ENCODE measurements at regions not wholly inside any gene's neighbourhood (a gene's known extent, or its start where the extent isn't known, plus 50 kb on each side); places are given as distances from the start of the nearest gene placed in this dataset.

- peaks cover 3% of the 10 kb centered on the region for H3K4me1 ChIP-seq (ENCODE audit: control insufficient read depth, insufficient read depth, low read length)
- no peak overlapping the region for H3K4me3 ChIP-seq (ENCODE audit: low read depth, low read length)
- H3K27me3 ChIP-seq (ENCODE audit: control insufficient read depth, insufficient read depth, low read length): no peaks in the 10 kb centered on the region
- no CpG with 5 or more reads among the region's 3 CpGs for WGBS (ENCODE audit: insufficient coverage)
- no peaks in the 10 kb centered on the region for H3K36me3 ChIP-seq (ENCODE audit: control insufficient read depth, insufficient read depth, low read length)
- H3K27ac ChIP-seq (ENCODE audit: low read depth, low read length): no peak overlapping the region
- DNase-seq (ENCODE audit: low read depth in 4 of 6, low spot score in 6 of 6): peak in 1 of 6 donors; percentile 63
- no peaks in the 10 kb centered on the region for H3K9me3 ChIP-seq (ENCODE audit: control insufficient read depth, insufficient read depth, low read length)
Measured at GRCh38 chr9:84587153-84587552, 82.4 kb upstream of the NTRK2 start.

GRCh38 chr9:84589542-84589941 is 80.0 kb upstream of the NTRK2 start:
- WGBS (ENCODE audit: insufficient coverage): no CpG with 5 or more reads among the region's 1 CpG

GRCh38 chr9:84590706-84591105 is 78.8 kb upstream of the NTRK2 start:
- Histone ChIP-seq H3K27me3 (ENCODE audit: control insufficient read depth, insufficient read depth, low read length) (no peaks in the 10 kb centered on the region), H3K4me1 (ENCODE audit: control insufficient read depth, insufficient read depth, low read length) (peaks cover 3% of the 10 kb centered on the region), H3K27ac (ENCODE audit: low read depth, low read length) (no peak overlapping the region), H3K4me3 (ENCODE audit: low read depth, low read length) (no peak overlapping the region), H3K36me3 (ENCODE audit: control insufficient read depth, insufficient read depth, low read length) (no peaks in the 10 kb centered on the region), H3K9me3 (ENCODE audit: control insufficient read depth, insufficient read depth, low read length) (no peaks in the 10 kb centered on the region)
- WGBS (ENCODE audit: insufficient coverage): 100% methylated on average over 3 of the region's 4 CpGs
- no peak for DNase-seq (ENCODE audit: low read depth in 4 of 6, low spot score in 6 of 6)

More at GRCh38 chr9:84589542-84589941, 80.0 kb upstream of the NTRK2 start:
- Histone ChIP-seq H3K36me3 (ENCODE audit: control insufficient read depth, insufficient read depth, low read length) (no peaks in the 10 kb centered on the region), H3K4me1 (ENCODE audit: control insufficient read depth, insufficient read depth, low read length) (peaks cover 3% of the 10 kb centered on the region), H3K27ac (ENCODE audit: low read depth, low read length) (no peak overlapping the region), H3K27me3 (ENCODE audit: control insufficient read depth, insufficient read depth, low read length) (no peaks in the 10 kb centered on the region), H3K9me3 (ENCODE audit: control insufficient read depth, insufficient read depth, low read length) (no peaks in the 10 kb centered on the region), H3K4me3 (ENCODE audit: low read depth, low read length) (no peak overlapping the region)
- peak in 1 of 6 donors; percentile 63 for DNase-seq (ENCODE audit: low read depth in 4 of 6, low spot score in 6 of 6)

GRCh38 chr9:84592918-84593317 is 76.6 kb upstream of the NTRK2 start:
- Histone ChIP-seq H3K4me3 (ENCODE audit: low read depth, low read length) (no peak overlapping the region), H3K4me1 (ENCODE audit: control insufficient read depth, insufficient read depth, low read length) (peaks cover under 1% of the 10 kb centered on the region), H3K36me3 (ENCODE audit: control insufficient read depth, insufficient read depth, low read length) (no peaks in the 10 kb centered on the region), H3K27me3 (ENCODE audit: control insufficient read depth, insufficient read depth, low read length) (no peaks in the 10 kb centered on the region), H3K27ac (ENCODE audit: low read depth, low read length) (no peak overlapping the region), H3K9me3 (ENCODE audit: control insufficient read depth, insufficient read depth, low read length) (no peaks in the 10 kb centered on the region)
- no peak for DNase-seq (ENCODE audit: low read depth in 4 of 6, low spot score in 6 of 6)
- 100% methylated on average over 1 of the region's 4 CpGs for WGBS (ENCODE audit: insufficient coverage)

- H3K4me1 ChIP-seq (ENCODE audit: control insufficient read depth, insufficient read depth, low read length): no peaks in the 10 kb centered on the region
- WGBS (ENCODE audit: insufficient coverage): 40% methylated on average over 1 of the region's 4 CpGs
Measured at GRCh38 chr9:84593352-84593751, 76.2 kb upstream of the NTRK2 start.

GRCh38 chr9:84597131-84597530 is 72.4 kb upstream of the NTRK2 start:
- Histone ChIP-seq H3K4me1 (ENCODE audit: control insufficient read depth, insufficient read depth, low read length) (no peaks in the 10 kb centered on the region), H3K9me3 (ENCODE audit: control insufficient read depth, insufficient read depth, low read length) (no peaks in the 10 kb centered on the region), H3K4me3 (ENCODE audit: low read depth, low read length) (no peak overlapping the region), H3K36me3 (ENCODE audit: control insufficient read depth, insufficient read depth, low read length) (no peaks in the 10 kb centered on the region), H3K27me3 (ENCODE audit: control insufficient read depth, insufficient read depth, low read length) (no peaks in the 10 kb centered on the region), H3K27ac (ENCODE audit: low read depth, low read length) (no peak overlapping the region)
- 100% methylated on average over 1 of the region's 2 CpGs for WGBS (ENCODE audit: insufficient coverage)
- no peak for DNase-seq (ENCODE audit: low read depth in 4 of 6, low spot score in 6 of 6)

More at GRCh38 chr9:84593352-84593751, 76.2 kb upstream of the NTRK2 start:
- Histone ChIP-seq H3K36me3 (ENCODE audit: control insufficient read depth, insufficient read depth, low read length) (no peaks in the 10 kb centered on the region), H3K27me3 (ENCODE audit: control insufficient read depth, insufficient read depth, low read length) (no peaks in the 10 kb centered on the region), H3K9me3 (ENCODE audit: control insufficient read depth, insufficient read depth, low read length) (no peaks in the 10 kb centered on the region), H3K4me3 (ENCODE audit: low read depth, low read length) (no peak overlapping the region), H3K27ac (ENCODE audit: low read depth, low read length) (no peak overlapping the region)
- no peak for DNase-seq (ENCODE audit: low read depth in 4 of 6, low spot score in 6 of 6)

- no peaks in the 10 kb centered on the region for H3K36me3 ChIP-seq (ENCODE audit: control insufficient read depth, insufficient read depth, low read length)
- no peak overlapping the region for H3K27ac ChIP-seq (ENCODE audit: low read depth, low read length)
- H3K9me3 ChIP-seq (ENCODE audit: control insufficient read depth, insufficient read depth, low read length): no peaks in the 10 kb centered on the region
- 31% methylated on average over 3 of the region's 6 CpGs for WGBS (ENCODE audit: insufficient coverage)
- no peaks in the 10 kb centered on the region for H3K4me1 ChIP-seq (ENCODE audit: control insufficient read depth, insufficient read depth, low read length)
- H3K27me3 ChIP-seq (ENCODE audit: control insufficient read depth, insufficient read depth, low read length): no peaks in the 10 kb centered on the region
- DNase-seq (ENCODE audit: low read depth in 4 of 6, low spot score in 6 of 6): peak in 2 of 6 donors; percentile 9 to 65
- no peak overlapping the region for H3K4me3 ChIP-seq (ENCODE audit: low read depth, low read length)
Measured at GRCh38 chr9:84598921-84599636, 70.5 kb upstream of the NTRK2 start.

GRCh38 chr9:84600739-84601138 is 68.8 kb upstream of the NTRK2 start:
- DNase-seq (ENCODE audit: low read depth in 4 of 6, low spot score in 6 of 6): no peak
- 84% methylated on average over 3 of the region's 4 CpGs for WGBS (ENCODE audit: insufficient coverage)
- Histone ChIP-seq H3K27ac (ENCODE audit: low read depth, low read length) (no peak overlapping the region), H3K36me3 (ENCODE audit: control insufficient read depth, insufficient read depth, low read length) (no peaks in the 10 kb centered on the region), H3K9me3 (ENCODE audit: control insufficient read depth, insufficient read depth, low read length) (no peaks in the 10 kb centered on the region), H3K27me3 (ENCODE audit: control insufficient read depth, insufficient read depth, low read length) (no peaks in the 10 kb centered on the region), H3K4me1 (ENCODE audit: control insufficient read depth, insufficient read depth, low read length) (no peaks in the 10 kb centered on the region), H3K4me3 (ENCODE audit: low read depth, low read length) (no peak overlapping the region)

GRCh38 chr9:84604223-84604622 is 65.3 kb upstream of the NTRK2 start:
- Histone ChIP-seq H3K9me3 (ENCODE audit: control insufficient read depth, insufficient read depth, low read length) (no peaks in the 10 kb centered on the region), H3K27ac (ENCODE audit: low read depth, low read length) (no peak overlapping the region), H3K36me3 (ENCODE audit: control insufficient read depth, insufficient read depth, low read length) (no peaks in the 10 kb centered on the region), H3K27me3 (ENCODE audit: control insufficient read depth, insufficient read depth, low read length) (no peaks in the 10 kb centered on the region), H3K4me1 (ENCODE audit: control insufficient read depth, insufficient read depth, low read length) (no peaks in the 10 kb centered on the region), H3K4me3 (ENCODE audit: low read depth, low read length) (no peak overlapping the region)
- no peak for DNase-seq (ENCODE audit: low read depth in 4 of 6, low spot score in 6 of 6)

GRCh38 chr9:84609779-84610178 is 59.8 kb upstream of the NTRK2 start:
- H3K27me3 ChIP-seq (ENCODE audit: control insufficient read depth, insufficient read depth, low read length): no peaks in the 10 kb centered on the region
- no peak overlapping the region for H3K27ac ChIP-seq (ENCODE audit: low read depth, low read length)
- no peak overlapping the region for H3K4me3 ChIP-seq (ENCODE audit: low read depth, low read length)
- no peak for DNase-seq (ENCODE audit: low read depth in 4 of 6, low spot score in 6 of 6)
- no peaks in the 10 kb centered on the region for H3K36me3 ChIP-seq (ENCODE audit: control insufficient read depth, insufficient read depth, low read length)
- no peaks in the 10 kb centered on the region for H3K9me3 ChIP-seq (ENCODE audit: control insufficient read depth, insufficient read depth, low read length)
- no peaks in the 10 kb centered on the region for H3K4me1 ChIP-seq (ENCODE audit: control insufficient read depth, insufficient read depth, low read length)
